ENCODE measurements at regions not wholly inside any gene's neighbourhood (a gene's known extent, or its start where the extent isn't known, plus 50 kb on each side); places are given as distances from the start of the nearest gene placed in this dataset.

DNA sequence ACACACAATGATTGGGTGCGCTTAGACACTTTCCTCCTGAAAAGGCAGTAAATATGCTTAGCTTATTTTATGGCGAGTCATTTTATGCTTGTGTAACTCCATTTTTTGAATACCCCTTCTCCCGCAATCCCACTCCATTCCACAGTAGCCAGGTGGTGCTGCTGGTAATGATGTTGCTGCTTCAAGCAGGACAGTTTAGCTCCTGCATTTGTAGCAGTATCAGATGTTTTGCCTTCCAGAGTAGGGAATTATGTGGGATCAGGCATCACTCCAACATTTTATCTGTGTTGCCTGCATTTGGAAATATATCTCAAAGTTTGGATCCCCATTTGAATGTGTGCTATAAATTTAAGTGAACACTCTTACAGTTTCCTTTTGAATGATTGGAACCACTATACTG lies 302.1 kb upstream of the SGO1 start:
- TF ChIP-seq, protein P1, sequence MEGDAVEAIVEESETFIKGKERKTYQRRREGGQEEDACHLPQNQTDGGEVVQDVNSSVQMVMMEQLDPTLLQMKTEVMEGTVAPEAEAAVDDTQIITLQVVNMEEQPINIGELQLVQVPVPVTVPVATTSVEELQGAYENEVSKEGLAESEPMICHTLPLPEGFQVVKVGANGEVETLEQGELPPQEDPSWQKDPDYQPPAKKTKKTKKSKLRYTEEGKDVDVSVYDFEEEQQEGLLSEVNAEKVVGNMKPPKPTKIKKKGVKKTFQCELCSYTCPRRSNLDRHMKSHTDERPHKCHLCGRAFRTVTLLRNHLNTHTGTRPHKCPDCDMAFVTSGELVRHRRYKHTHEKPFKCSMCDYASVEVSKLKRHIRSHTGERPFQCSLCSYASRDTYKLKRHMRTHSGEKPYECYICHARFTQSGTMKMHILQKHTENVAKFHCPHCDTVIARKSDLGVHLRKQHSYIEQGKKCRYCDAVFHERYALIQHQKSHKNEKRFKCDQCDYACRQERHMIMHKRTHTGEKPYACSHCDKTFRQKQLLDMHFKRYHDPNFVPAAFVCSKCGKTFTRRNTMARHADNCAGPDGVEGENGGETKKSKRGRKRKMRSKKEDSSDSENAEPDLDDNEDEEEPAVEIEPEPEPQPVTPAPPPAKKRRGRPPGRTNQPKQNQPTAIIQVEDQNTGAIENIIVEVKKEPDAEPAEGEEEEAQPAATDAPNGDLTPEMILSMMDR (IDR thresholded peaks at IDR 0.05; ENCODE audit: low read depth, low read length), result no peak
- no peak for TF ChIP-seq POLR2A (IDR thresholded peaks at IDR 0.05; ENCODE audit: extremely low read depth, insufficient read length)
- TF ChIP-seq MYC (IDR thresholded peaks at IDR 0.05; ENCODE audit: low read depth, low read length), result no peak

Measured in NB4 (cell line).